ENCODE measurements at regions not wholly inside any gene's neighbourhood (a gene's known extent, or its start where the extent isn't known, plus 50 kb on each side); places are given as distances from the start of the nearest gene placed in this dataset.
A peak's percentile ranks its signal among the peaks of the same experiment; 100 is the strongest.

DNA sequence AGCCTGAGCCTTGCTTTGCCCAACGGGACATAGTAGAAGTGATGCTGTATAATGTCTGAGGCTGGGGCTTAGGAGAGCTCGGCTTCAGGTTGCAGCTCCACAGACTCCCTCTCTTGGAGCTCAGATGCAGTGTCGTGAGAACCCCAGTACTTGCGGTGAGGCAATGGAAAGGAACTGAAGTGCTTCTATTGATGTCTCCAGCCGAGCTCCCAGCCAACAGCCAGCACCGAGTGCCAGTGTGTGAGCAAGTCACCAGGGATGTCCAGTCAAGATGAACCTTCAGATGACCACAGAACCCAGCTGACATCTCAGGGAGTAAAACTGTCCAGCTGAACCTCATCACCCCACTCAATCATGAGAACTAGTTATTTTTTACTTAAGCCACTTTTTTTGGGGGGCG is 268.1 kb downstream of the IRF8 start (continued):
- no peak for TF ChIP-seq ZZZ3 (IDR thresholded peaks at IDR 0.05; ENCODE audit: control insufficient read depth, insufficient read length, low read depth)

DNA sequence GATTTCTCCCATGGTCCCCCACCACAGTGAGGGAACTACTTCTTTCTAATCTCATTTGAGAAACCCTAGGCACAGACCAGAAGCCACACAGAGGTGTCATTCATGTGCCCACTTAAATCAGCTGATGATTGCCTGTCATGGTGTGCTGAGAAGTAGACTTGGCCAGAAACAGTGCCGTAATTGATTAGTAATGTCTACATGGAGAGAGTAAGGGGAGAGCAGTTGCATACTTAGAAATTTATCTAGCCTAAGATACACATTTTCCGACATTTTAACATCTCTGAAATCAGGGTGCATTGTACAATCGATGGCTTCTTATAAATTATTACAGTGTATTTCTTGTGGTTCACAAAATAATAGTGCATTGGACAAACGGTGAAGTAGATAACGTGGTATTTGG is 271.8 kb downstream of the IRF8 start:
- no peaks in the 10 kb centered on the region for H3K79me2 ChIP-seq (ENCODE audit: control insufficient read depth, insufficient read depth, low read length)
- no peak overlapping the region for H3K27ac ChIP-seq (ENCODE audit: control insufficient read depth, insufficient read depth)
- 21% methylated on average over 5 of the region's 5 CpGs for WGBS (ENCODE audit: insufficient coverage, insufficient replicate concordance, low lambda C conversion rate, missing lambda C conversion rate)
- BruUV-seq (replicated peaks), result no TSS peak
- TF ChIP-seq ZNF207 (IDR thresholded peaks at IDR 0.05; ENCODE audit: borderline replicate concordance), result no peak
- TF ChIP-seq, protein P1, sequence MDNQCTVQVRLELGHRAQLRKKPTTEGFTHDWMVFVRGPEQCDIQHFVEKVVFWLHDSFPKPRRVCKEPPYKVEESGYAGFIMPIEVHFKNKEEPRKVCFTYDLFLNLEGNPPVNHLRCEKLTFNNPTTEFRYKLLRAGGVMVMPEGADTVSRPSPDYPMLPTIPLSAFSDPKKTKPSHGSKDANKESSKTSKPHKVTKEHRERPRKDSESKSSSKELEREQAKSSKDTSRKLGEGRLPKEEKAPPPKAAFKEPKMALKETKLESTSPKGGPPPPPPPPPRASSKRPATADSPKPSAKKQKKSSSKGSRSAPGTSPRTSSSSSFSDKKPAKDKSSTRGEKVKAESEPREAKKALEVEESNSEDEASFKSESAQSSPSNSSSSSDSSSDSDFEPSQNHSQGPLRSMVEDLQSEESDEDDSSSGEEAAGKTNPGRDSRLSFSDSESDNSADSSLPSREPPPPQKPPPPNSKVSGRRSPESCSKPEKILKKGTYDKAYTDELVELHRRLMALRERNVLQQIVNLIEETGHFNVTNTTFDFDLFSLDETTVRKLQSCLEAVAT (IDR thresholded peaks at IDR 0.05), result peak; percentile 55; the same call in 1 of the 2 replicates
- intact Hi-C loops (cut with micrococcal nuclease; ENCODE audit: unreplicated experiment), result no loop called here
- ChIA-PET SMC1A (ENCODE audit: uncharacterized antibody, unreplicated experiment) (no interaction called here), CTCF (no interaction called here), RAD21 (ENCODE audit: unreplicated experiment) (no interaction called here), POLR2A (no interaction called here)
- H3K9me3 ChIP-seq (replicated peaks; ENCODE audit: control insufficient read depth, insufficient read depth, low read length), result no peaks in the 10 kb centered on the region; the same call in 2 of the 3 replicates
- H3K4me1 ChIP-seq (ENCODE audit: control insufficient read depth, insufficient read depth, low read length), result no peaks in the 10 kb centered on the region
- in situ Hi-C loops (cut with MboI), result no loop called here
- ATAC-seq, result no peak
- no peak overlapping the region for H3K9ac ChIP-seq (ENCODE audit: control insufficient read depth, insufficient read depth, low read length)
- H3K4me2 ChIP-seq (ENCODE audit: control insufficient read depth, insufficient read depth), result no peak overlapping the region
- no peaks in the 10 kb centered on the region for H3K36me3 ChIP-seq (ENCODE audit: control insufficient read depth in 2 of 2, insufficient read depth in 2 of 2, low read length in 1 of 2)
- no peak overlapping the region for H2AFZ ChIP-seq (ENCODE audit: control insufficient read depth, low read depth, low read length)
- no peak for DNase-seq (ENCODE audit: low read depth, low spot score)
- no peaks in the 10 kb centered on the region for H4K20me1 ChIP-seq (ENCODE audit: control insufficient read depth, insufficient read depth)
- H3K4me3 ChIP-seq, result no peak overlapping the region
- peaks cover 0 to 3% of the 10 kb centered on the region in 2 experiments; a peak in 3 of 4 replicates for H3K27me3 ChIP-seq (replicated peaks in 1 of 2; ENCODE audit: control insufficient read depth in 2 of 2, insufficient read depth in 2 of 2, low read length in 1 of 2)
- no peak for FAIRE-seq

DNA sequence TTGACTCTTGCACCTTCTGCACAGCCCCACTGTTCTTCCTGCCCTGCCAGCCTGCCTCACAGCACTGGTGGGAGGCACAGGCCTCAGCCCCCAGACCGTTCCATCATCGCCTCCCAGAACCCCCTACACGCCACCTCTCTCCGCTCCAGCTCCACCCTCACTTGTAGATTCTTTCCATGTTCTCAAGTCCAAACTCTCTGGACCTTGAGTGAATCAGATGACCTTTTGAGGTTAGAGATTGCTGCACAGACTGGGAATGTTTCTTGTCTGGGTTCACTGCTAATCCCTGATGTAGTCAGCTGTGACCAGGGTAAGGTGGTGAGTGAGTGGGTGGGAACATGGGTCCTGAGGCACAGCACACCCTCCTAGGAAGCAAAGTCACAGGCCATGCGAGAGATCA is 272.4 kb downstream of the IRF8 start:
- in situ Hi-C loops (cut with MboI) (no loop called here), intact Hi-C loops (cut with micrococcal nuclease; ENCODE audit: unreplicated experiment) (no loop called here)
- no peak for FAIRE-seq
- TF ChIP-seq, protein P2, sequence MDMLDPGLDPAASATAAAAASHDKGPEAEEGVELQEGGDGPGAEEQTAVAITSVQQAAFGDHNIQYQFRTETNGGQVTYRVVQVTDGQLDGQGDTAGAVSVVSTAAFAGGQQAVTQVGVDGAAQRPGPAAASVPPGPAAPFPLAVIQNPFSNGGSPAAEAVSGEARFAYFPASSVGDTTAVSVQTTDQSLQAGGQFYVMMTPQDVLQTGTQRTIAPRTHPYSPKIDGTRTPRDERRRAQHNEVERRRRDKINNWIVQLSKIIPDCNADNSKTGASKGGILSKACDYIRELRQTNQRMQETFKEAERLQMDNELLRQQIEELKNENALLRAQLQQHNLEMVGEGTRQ (IDR thresholded peaks at IDR 0.05; ENCODE audit: borderline replicate concordance, low read depth, low read length), result no peak
- no peak for TF ChIP-seq SPI1 (IDR thresholded peaks at IDR 0.05; ENCODE audit: borderline replicate concordance, insufficient read depth, low read depth, low read length)
- TF ChIP-seq CBX5 (IDR thresholded peaks at IDR 0.05; ENCODE audit: low read depth), result no peak
- no peak for TF ChIP-seq RUNX3 (IDR thresholded peaks at IDR 0.05; ENCODE audit: low read length)
- TF ChIP-seq, protein P3, sequence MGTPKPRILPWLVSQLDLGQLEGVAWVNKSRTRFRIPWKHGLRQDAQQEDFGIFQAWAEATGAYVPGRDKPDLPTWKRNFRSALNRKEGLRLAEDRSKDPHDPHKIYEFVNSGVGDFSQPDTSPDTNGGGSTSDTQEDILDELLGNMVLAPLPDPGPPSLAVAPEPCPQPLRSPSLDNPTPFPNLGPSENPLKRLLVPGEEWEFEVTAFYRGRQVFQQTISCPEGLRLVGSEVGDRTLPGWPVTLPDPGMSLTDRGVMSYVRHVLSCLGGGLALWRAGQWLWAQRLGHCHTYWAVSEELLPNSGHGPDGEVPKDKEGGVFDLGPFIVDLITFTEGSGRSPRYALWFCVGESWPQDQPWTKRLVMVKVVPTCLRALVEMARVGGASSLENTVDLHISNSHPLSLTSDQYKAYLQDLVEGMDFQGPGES (IDR thresholded peaks at IDR 0.05), result no peak
- no peak for TF ChIP-seq MEF2A (IDR thresholded peaks at IDR 0.05; ENCODE audit: insufficient read depth, low read depth, low read length)
- TF ChIP-seq, protein P4, sequence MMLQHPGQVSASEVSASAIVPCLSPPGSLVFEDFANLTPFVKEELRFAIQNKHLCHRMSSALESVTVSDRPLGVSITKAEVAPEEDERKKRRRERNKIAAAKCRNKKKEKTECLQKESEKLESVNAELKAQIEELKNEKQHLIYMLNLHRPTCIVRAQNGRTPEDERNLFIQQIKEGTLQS (IDR thresholded peaks at IDR 0.05; ENCODE audit: borderline replicate concordance, extremely low read depth, low read depth, low read length), result no peak
- TF ChIP-seq SMAD5 (IDR thresholded peaks at IDR 0.05; ENCODE audit: low read depth), result no peak
- no peak for TF ChIP-seq SP1 (IDR thresholded peaks at IDR 0.05; ENCODE audit: low read depth, low read length)
- TF ChIP-seq POLR2AphosphoS2 (IDR thresholded peaks at IDR 0.05; ENCODE audit: low read depth, low read length), result no peak
- no peak for TF ChIP-seq RBBP5 (conservative IDR thresholded peaks at IDR 0.05)

More for the DNA sequence above, 272.4 kb downstream of the IRF8 start:
- no peak for DNase-seq (ENCODE audit: low read depth, low spot score)
- H3K27ac ChIP-seq (ENCODE audit: control insufficient read depth, insufficient read depth), result no peak overlapping the region
- 44% methylated on average over 5 of the region's 5 CpGs for WGBS (ENCODE audit: insufficient coverage, insufficient replicate concordance, low lambda C conversion rate, missing lambda C conversion rate)
- no peaks in the 10 kb centered on the region for H3K79me2 ChIP-seq (ENCODE audit: control insufficient read depth, insufficient read depth, low read length)
- no peak for ATAC-seq
- POLR2A ChIA-PET, result no interaction called here
- H3K4me2 ChIP-seq (ENCODE audit: control insufficient read depth, insufficient read depth), result no peak overlapping the region
- CTCF ChIA-PET, result no interaction called here
- no peaks in the 10 kb centered on the region; the same call in 2 of the 3 replicates for H3K9me3 ChIP-seq (replicated peaks; ENCODE audit: control insufficient read depth, insufficient read depth, low read length)
- H2AFZ ChIP-seq (ENCODE audit: control insufficient read depth, low read depth, low read length), result no peak overlapping the region
- H3K4me3 ChIP-seq, result no peak overlapping the region
- H3K4me1 ChIP-seq (ENCODE audit: control insufficient read depth, insufficient read depth, low read length), result no peaks in the 10 kb centered on the region
- SMC1A ChIA-PET (ENCODE audit: uncharacterized antibody, unreplicated experiment), result no interaction called here
- H3K9ac ChIP-seq (ENCODE audit: control insufficient read depth, insufficient read depth, low read length), result no peak overlapping the region
- H4K20me1 ChIP-seq (ENCODE audit: control insufficient read depth, insufficient read depth), result no peaks in the 10 kb centered on the region
- no TSS peak for BruUV-seq (replicated peaks)
- no peaks in the 10 kb centered on the region for H3K36me3 ChIP-seq (ENCODE audit: control insufficient read depth in 2 of 2, insufficient read depth in 2 of 2, low read length in 1 of 2)
- H3K27me3 ChIP-seq (replicated peaks in 1 of 2; ENCODE audit: control insufficient read depth in 2 of 2, insufficient read depth in 2 of 2, low read length in 1 of 2), result peaks cover 0 to 3% of the 10 kb centered on the region in 2 experiments; a peak in 3 of 4 replicates
- RAD21 ChIA-PET (ENCODE audit: unreplicated experiment), result no interaction called here

Measured in GM12878 (cell line).